ENCODE measurements at regions not wholly inside any gene's neighbourhood (a gene's known extent, or its start where the extent isn't known, plus 50 kb on each side); places are given as distances from the start of the nearest gene placed in this dataset.

- in situ Hi-C loops (cut with HindIII; ENCODE audit: low sequenced_read_pairs) = no loop called here
Observed at GRCh38 chr1:68378296-68379084, 71.3 kb downstream of the RPE65 start.

- in situ Hi-C loops (cut with HindIII; ENCODE audit: low sequenced_read_pairs) = no loop called here
Observed at GRCh38 chr1:68377098-68377497, 72.7 kb downstream of the RPE65 start.

DNA sequence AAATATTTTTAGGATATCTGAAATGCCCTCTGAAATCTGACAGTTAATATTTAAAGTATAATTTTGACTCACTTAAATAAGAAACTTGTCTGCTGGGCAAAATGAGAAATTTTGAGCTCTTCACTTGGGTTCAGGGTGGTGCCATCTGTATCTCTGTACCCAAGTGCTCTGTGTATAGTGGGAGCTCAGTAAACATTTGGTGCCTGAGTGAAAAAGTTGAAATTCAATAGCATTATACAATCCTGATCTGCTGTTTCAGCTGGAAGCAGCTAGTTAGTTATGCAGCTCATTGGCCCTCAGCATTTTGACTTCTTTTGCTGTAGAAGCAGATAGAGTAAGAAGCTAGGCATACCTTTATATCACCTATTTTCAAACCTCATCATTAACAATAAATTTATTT lies 73.3 kb downstream of the RPE65 start:
- in situ Hi-C loops (cut with HindIII; ENCODE audit: low sequenced_read_pairs) = no loop called here

- in situ Hi-C loops (cut with HindIII; ENCODE audit: low sequenced_read_pairs) = no loop called here
Observed at GRCh38 chr1:68375919-68376318, 73.8 kb downstream of the RPE65 start.

DNA sequence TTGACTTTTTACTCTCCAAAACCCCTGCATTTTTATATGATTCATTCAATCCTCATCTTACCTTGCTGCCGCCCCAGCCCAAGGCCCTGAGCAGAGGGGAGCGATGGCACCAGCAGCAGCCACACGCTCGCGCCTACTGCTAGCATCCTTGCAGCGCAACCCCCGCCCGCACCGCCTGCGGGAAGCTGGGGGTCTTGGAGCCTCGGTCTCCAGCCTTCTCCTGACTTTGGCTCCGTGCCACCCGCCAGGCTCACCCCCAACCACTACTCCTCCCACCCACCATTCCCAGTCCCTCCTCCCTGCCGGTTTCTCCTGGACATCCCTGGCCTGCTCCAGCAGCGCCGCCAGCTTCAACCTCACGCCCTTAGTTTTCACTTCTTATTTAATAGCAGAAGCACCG lies 76.6 kb downstream of the RPE65 start:
- in situ Hi-C loops (cut with HindIII; ENCODE audit: low sequenced_read_pairs) = no loop called here

- in situ Hi-C loops (cut with HindIII; ENCODE audit: low sequenced_read_pairs) = no loop called here
Observed at GRCh38 chr1:68372487-68372886, 77.3 kb downstream of the RPE65 start.

DNA sequence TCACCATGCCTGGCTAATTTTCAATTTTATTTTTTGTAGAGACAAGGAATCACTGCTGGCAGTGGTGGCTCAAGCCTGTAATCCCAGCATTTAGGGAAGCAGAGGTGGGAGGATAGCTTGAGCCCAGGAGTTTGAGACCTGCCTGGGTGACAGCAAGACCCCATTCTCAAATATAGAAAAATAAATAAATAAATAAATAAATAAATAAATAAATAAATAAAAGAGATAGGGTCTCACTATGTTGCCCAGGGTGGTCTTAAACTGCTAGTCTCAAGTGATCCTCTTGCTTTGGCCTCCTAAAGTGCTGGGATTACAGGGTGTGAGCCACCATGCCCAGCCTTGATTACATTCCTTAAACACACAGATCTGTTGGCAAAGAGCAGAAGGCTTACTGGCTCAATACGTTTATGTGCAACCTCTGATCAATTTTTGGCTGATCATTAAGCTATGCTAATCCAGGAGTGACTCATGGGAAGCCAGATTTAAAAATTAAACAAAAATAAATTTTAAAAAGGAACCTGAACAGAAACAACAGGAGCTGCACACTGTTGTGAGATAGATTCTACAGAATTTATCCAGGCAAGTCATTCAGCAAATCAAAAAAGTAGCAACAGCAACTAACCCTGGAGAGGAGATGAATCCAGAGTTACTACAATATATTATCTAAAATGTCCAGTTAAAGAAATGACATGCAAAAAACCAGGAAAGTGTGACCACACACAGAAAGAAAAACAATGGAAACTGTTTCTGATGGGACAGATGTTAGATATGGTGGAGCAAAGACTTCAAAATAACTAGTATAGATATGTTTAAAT lies 79.4 kb downstream of the RPE65 start:
- in situ Hi-C loops (cut with HindIII; ENCODE audit: low sequenced_read_pairs) = no loop called here

GRCh38 chr1:68366572-68366971 lies 83.2 kb downstream of the RPE65 start:
- in situ Hi-C loops (cut with HindIII; ENCODE audit: low sequenced_read_pairs) = no loop called here

GRCh38 chr1:68365709-68366382 lies 83.9 kb downstream of the RPE65 start:
- in situ Hi-C loops (cut with HindIII; ENCODE audit: low sequenced_read_pairs) = no loop called here

DNA sequence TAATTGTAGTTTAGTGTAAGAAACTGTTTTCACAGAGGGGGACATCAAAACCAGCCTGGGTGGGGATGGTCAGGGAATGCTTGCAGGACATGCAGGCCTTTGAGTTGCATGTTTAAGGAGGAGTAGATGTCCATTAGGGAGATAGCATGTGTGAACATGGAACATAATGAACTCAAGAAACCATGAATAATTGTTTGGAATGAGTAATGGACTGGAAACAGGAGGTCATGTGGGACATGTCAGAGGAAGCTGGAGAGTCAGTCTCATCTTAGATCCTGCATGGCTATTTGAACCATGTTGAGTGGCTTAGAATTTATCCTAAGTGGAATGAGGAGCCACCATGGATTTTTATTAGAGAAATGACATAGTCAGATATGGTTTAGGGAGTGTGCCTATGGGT lies 86.4 kb downstream of the RPE65 start:
- in situ Hi-C loops (cut with HindIII; ENCODE audit: low sequenced_read_pairs) = no loop called here

DNA sequence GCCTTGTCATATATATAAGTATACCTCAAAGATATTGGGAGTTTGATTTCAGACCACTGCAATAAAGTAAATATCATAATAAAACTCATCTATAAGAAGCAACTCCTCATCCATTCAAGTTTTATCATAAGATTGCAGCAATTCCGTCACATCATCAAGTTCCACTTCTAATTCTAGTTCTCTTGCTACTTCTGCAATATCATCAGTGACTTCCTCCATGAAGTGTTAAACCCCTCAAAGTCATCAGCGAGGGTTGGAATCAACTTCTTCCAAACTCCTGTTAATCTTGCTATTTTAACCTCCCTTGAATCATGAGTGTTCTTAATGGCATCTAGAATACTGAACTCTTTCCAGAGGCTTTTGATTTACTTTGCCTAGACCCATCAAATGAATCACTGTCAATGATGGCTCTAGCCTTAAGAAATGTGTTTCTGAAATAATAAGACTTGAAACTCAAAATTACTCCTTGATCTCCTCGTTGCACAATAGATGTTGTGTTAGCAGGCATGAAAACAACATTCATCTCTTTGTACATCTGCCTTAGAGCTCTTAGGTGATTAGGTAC lies 88.3 kb downstream of the RPE65 start:
- in situ Hi-C loops (cut with HindIII; ENCODE audit: low sequenced_read_pairs) = no loop called here

DNA sequence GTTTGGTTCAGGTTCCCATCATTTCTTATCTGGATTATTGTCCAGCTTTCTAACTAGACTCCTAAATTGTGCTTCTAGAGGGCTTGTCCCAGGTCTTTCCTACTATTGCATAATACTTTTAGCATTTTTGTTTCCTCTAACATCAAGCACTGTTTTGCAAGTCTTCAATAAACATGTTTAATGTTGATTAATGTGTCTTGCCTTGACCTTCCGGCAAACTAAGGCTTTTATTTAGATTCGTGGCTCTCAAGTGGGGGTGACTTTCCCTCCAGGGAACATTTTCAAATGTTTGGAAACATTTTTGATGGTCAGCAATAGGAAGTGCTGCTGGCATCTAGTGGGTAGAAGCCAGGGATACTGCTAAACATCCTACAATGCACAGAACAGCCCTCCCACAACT lies 90.7 kb downstream of the RPE65 start:
- in situ Hi-C loops (cut with HindIII; ENCODE audit: low sequenced_read_pairs) = no loop called here

- in situ Hi-C loops (cut with HindIII; ENCODE audit: low sequenced_read_pairs) = no loop called here
Observed at GRCh38 chr1:68358439-68358838, 91.3 kb downstream of the RPE65 start.

GRCh38 chr1:68355614-68356013 lies 94.1 kb downstream of the RPE65 start:
- in situ Hi-C loops (cut with HindIII; ENCODE audit: low sequenced_read_pairs) = no loop called here

- in situ Hi-C loops (cut with HindIII; ENCODE audit: low sequenced_read_pairs) = no loop called here
Observed at GRCh38 chr1:68352202-68352601, 97.6 kb downstream of the RPE65 start.

DNA sequence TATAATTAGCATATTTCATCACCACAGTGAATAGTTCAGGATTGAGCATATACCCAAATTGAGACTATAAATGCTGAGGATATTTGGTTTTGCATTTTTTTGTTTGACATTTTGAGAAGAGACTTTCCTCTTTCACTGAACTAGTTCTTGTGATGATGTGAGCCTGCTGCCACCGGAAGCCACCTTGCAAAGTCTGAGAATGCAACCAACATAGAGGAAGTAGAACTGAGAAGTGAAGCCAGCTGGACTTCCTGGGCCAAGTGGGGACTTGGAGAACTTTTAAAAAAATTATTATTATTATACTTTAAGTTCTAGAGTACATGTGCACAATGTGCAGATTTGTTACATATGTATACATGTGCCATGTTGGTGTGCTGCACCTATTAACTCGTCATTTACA lies 102.3 kb downstream of the RPE65 start:
- in situ Hi-C loops (cut with HindIII; ENCODE audit: low sequenced_read_pairs) = loop anchor here (25.0 kb wide), 2 partner anchors 210 to 810 kb away; no protein-coding TSS in a partner anchor

DNA sequence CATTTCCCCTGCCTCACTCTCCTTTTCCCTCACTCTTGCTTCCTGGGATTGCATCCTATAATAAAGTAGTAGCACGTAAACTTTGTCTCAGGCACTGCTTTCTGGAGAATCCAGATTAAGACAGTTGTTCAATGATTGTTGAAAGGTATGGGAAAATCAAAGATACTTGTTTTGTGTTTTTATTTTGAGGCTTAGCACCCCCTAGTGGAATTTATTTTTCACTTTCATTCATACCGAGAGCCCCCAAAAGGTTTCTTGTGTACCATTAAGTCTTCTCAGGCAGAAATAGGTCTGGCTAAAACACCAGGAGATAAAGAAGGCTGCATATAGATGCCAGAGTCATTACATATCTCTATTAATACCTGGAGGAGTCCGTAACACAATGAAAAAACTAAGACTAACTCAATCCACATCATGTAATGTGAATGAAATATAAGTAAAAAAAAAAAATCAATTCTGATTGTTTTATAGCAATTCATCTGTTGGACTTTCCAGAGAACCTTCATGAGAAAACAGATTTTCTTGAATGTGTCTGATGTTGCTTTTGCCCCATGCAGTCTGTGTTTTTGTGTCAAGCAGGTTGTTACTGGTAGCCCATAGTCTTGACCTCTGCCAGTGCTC lies 103.5 kb downstream of the RPE65 start:
- in situ Hi-C loops (cut with HindIII; ENCODE audit: low sequenced_read_pairs) = loop anchor here (25.0 kb wide), 2 partner anchors 209 to 809 kb away; no protein-coding TSS in a partner anchor

- in situ Hi-C loops (cut with HindIII; ENCODE audit: low sequenced_read_pairs) = loop anchor here (5.0 to 25.0 kb wide), 3 partner anchors 102 to 807 kb away; no protein-coding TSS in a partner anchor
Observed at GRCh38 chr1:68344208-68344607, 105.5 kb downstream of the RPE65 start.

- in situ Hi-C loops (cut with HindIII; ENCODE audit: low sequenced_read_pairs) = loop anchor here (5.0 to 25.0 kb wide), 3 partner anchors 99 to 804 kb away; no protein-coding TSS in a partner anchor
Observed at GRCh38 chr1:68340951-68341350, 108.6 kb upstream of the WLS start.

GRCh38 chr1:68339505-68339904 lies 107.2 kb upstream of the WLS start:
- in situ Hi-C loops (cut with HindIII; ENCODE audit: low sequenced_read_pairs) = loop anchor here (25.0 kb wide), 2 partner anchors 202 to 802 kb away; no protein-coding TSS in a partner anchor

Data from endothelial cell of hepatic sinusoid (primary cell).